ENCODE measurements at regions not wholly inside any gene's neighbourhood (a gene's known extent, or its start where the extent isn't known, plus 50 kb on each side); places are given as distances from the start of the nearest gene placed in this dataset.

- H3K9me3 ChIP-seq, result no peaks in the 10 kb centered on the region
- H3K4me3 ChIP-seq, result no peak overlapping the region
- H3K4me1 ChIP-seq, result no peaks in the 10 kb centered on the region
- intact Hi-C loops (cut with DNase I; ENCODE audit: low total_unique reads), result no loop called here
- no peak overlapping the region for H3K27ac ChIP-seq
- no peaks in the 10 kb centered on the region for H3K36me3 ChIP-seq
- no peaks in the 10 kb centered on the region for H3K27me3 ChIP-seq
- TF ChIP-seq CTCF (IDR thresholded peaks at IDR 0.05), result no peak
- DNase-seq, result no peak
These were observed 302.3 kb downstream of the IRS1 start for GRCh38 chr2:226497146-226497909.

DNA sequence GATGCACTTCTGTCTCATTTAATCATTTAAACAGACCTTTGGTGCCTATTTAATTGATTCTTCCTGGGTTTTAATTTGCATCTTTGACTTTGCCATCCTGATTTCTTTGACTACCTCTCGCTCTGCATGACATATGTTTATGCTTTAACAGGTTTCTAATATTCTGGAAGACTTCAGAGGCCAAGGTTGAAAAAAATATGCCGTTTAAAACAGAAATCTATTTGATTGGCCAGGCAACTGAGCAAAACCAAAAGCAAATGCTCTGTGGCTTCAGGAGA, 303.4 kb downstream of the IRS1 start:
- Histone ChIP-seq H3K4me3 (no peak overlapping the region), H3K36me3 (no peaks in the 10 kb centered on the region), H3K9me3 (no peaks in the 10 kb centered on the region), H3K27me3 (no peaks in the 10 kb centered on the region), H3K4me1 (peaks cover 0 to 2% (median 0%) of the 10 kb centered on the region in 4 donors), H3K27ac (no peak overlapping the region)
- intact Hi-C loops (cut with DNase I; ENCODE audit: low total_unique reads), result no loop called here
- no peak for TF ChIP-seq CTCF (IDR thresholded peaks at IDR 0.05)
- DNase-seq, result no peak

DNA sequence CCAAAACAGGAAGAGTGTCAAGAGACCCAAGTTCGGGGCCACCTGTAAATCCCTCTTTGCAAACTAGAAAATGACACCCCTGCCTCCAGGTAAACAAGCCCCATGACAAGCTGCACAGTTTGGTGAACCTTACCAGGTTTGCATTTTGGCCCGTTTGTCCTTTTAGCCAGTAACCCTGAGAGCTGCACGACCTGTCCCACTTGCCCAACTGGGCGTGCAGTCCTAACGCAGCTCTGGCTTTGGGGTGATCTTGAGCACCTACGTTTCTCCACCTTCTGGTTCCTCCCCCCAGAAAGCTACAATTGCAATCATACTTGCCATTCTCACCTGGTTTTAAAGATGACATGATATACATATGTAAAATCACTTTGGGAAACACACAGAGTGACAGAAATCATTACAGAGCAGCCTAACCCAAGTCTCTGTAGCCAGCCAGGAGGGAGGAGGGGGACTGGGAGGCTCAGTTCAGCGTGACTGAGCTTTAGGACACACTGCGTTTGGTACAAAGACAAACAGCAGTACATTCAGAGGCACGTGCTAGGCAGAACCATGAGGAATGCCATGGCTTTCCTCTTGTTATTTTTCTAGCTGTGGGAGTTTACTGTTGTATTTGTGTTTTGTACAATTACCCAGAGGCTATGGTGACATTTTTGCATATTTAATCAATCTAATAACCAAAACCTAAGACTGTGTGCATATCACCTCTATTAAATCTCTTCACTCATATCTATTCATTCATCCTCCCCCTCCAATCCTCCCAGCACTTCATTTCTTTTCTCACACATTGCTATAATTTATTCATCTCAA, 304.0 kb downstream of the IRS1 start:
- intact Hi-C loops (cut with DNase I; ENCODE audit: low total_unique reads), result no loop called here

GRCh38 chr2:226491112-226491511, 308.5 kb downstream of the IRS1 start:
- H3K36me3 ChIP-seq, result no peaks in the 10 kb centered on the region
- peaks cover 0 to 5% (median 0%) of the 10 kb centered on the region in 4 donors for H3K4me1 ChIP-seq
- DNase-seq, result no peak
- no peak for TF ChIP-seq CTCF (IDR thresholded peaks at IDR 0.05)
- H3K27ac ChIP-seq, result no peak overlapping the region
- H3K4me3 ChIP-seq, result no peak overlapping the region
- H3K9me3 ChIP-seq, result no peaks in the 10 kb centered on the region
- intact Hi-C loops (cut with DNase I; ENCODE audit: low total_unique reads), result no loop called here
- H3K27me3 ChIP-seq, result no peaks in the 10 kb centered on the region

More for the DNA sequence above, 304.0 kb downstream of the IRS1 start:
- H3K27me3 ChIP-seq, result no peaks in the 10 kb centered on the region
- H3K9me3 ChIP-seq, result no peaks in the 10 kb centered on the region
- DNase-seq, result no peak
- H3K27ac ChIP-seq, result no peak overlapping the region
- no peaks in the 10 kb centered on the region for H3K36me3 ChIP-seq
- H3K4me1 ChIP-seq, result peaks cover 0 to 5% (median 0%) of the 10 kb centered on the region in 4 donors
- no peak for TF ChIP-seq CTCF (IDR thresholded peaks at IDR 0.05)
- H3K4me3 ChIP-seq, result no peak overlapping the region

GRCh38 chr2:226489775-226490541, 309.7 kb downstream of the IRS1 start:
- no peak for DNase-seq
- intact Hi-C loops (cut with DNase I; ENCODE audit: low total_unique reads), result no loop called here
- Histone ChIP-seq H3K4me1 (peaks cover 0 to 5% (median 0%) of the 10 kb centered on the region in 4 donors), H3K36me3 (no peaks in the 10 kb centered on the region), H3K27ac (no peak overlapping the region), H3K27me3 (no peaks in the 10 kb centered on the region), H3K4me3 (no peak overlapping the region), H3K9me3 (no peaks in the 10 kb centered on the region)
- no peak for TF ChIP-seq CTCF (IDR thresholded peaks at IDR 0.05)
